Mucosa of rectum (tissue), 2 donors: ENCODE measurements at regions not wholly inside any gene's neighbourhood (a gene's known extent, or its start where the extent isn't known, plus 50 kb on each side); places are given as distances from the start of the nearest gene placed in this dataset.
"Not testable (repeated sequence)": the region's sequence is repeated elsewhere in the genome, so short reads cannot be mapped to it uniquely, and the experiment has no call there.

ENCODE experiments used
- H3K27ac ChIP-seq, 2 donors: one replicate each; pipeline ENCODE4 v1.7.0; 2013; ENCODE audit warnings: inconsistent platforms in 2 of 2, low read depth in 2 of 2, low read length in 2 of 2
- H3K27me3 ChIP-seq, 2 donors: one replicate each; pipeline ENCODE4 v1.7.0; 2013; ENCODE audit warnings: low read length in 2 of 2; ENCODE audit not compliant: control insufficient read depth in 2 of 2, insufficient read depth in 2 of 2
- H3K36me3 ChIP-seq, 2 donors: one replicate each; pipeline ENCODE4 v1.7.0; 2013; ENCODE audit warnings: low read length in 2 of 2; ENCODE audit not compliant: control insufficient read depth in 2 of 2, insufficient read depth in 2 of 2
- H3K4me1 ChIP-seq, 2 donors: one replicate each; pipeline ENCODE4 v1.7.0; 2013; ENCODE audit warnings: low read length in 2 of 2, mild to moderate bottlenecking in 1 of 2; ENCODE audit not compliant: control insufficient read depth in 2 of 2, insufficient read depth in 2 of 2
- H3K4me3 ChIP-seq, 2 donors: one replicate each; pipeline ENCODE4 v1.7.0; 2013; ENCODE audit warnings: low read length in 2 of 2
- H3K9ac ChIP-seq, 2 donors: one replicate each; pipeline ENCODE4 v1.7.0; 2013; ENCODE audit warnings: low read length in 2 of 2, low read depth in 1 of 2, mild to moderate bottlenecking in 1 of 2
- H3K9me3 ChIP-seq, 2 donors: one replicate each; pipeline ENCODE4 v1.7.0; 2013; ENCODE audit warnings: low read length in 2 of 2; ENCODE audit not compliant: control insufficient read depth in 2 of 2
- donor health status: healthy.
- donor health status: Normal muscosa, but diverticular disease.

- peaks cover 2% of the 10 kb centered on the region in 2 donors for H3K9me3 ChIP-seq
- H3K27me3 ChIP-seq: no peaks in the 10 kb centered on the region
- H3K4me1 ChIP-seq: no peaks in the 10 kb centered on the region
- H3K27ac ChIP-seq: no peak overlapping the region
- H3K36me3 ChIP-seq: no peaks in the 10 kb centered on the region
- no peak overlapping the region for H3K4me3 ChIP-seq
- H3K9ac ChIP-seq: no peak overlapping the region
Observed at GRCh38 chr6:15935661-15936060, 193.2 kb upstream of the MYLIP start.

GRCh38 chr6:15931697-15932096, 197.2 kb upstream of the MYLIP start:
- not testable (repeated sequence) for H3K4me1 ChIP-seq, H3K27me3 ChIP-seq, H3K9me3 ChIP-seq, H3K27ac ChIP-seq, H3K36me3 ChIP-seq, H3K4me3 ChIP-seq, H3K9ac ChIP-seq

GRCh38 chr6:15930207-15930606, 198.7 kb upstream of the MYLIP start:
- no peaks in the 10 kb centered on the region for H3K4me1 ChIP-seq
- H3K9me3 ChIP-seq: peaks cover 2% of the 10 kb centered on the region in 2 donors
- no peak overlapping the region for H3K27ac ChIP-seq
- no peaks in the 10 kb centered on the region for H3K27me3 ChIP-seq
- no peak overlapping the region for H3K9ac ChIP-seq
- no peaks in the 10 kb centered on the region for H3K36me3 ChIP-seq
- no peak overlapping the region for H3K4me3 ChIP-seq

- H3K9ac ChIP-seq: no peak overlapping the region
- no peak overlapping the region for H3K4me3 ChIP-seq
- H3K27me3 ChIP-seq: no peaks in the 10 kb centered on the region
- no peak overlapping the region for H3K27ac ChIP-seq
- H3K4me1 ChIP-seq: no peaks in the 10 kb centered on the region
- H3K9me3 ChIP-seq: peaks cover 2% of the 10 kb centered on the region in 2 donors
- no peaks in the 10 kb centered on the region for H3K36me3 ChIP-seq
Observed at GRCh38 chr6:15929685-15930084, 199.2 kb upstream of the MYLIP start.

GRCh38 chr6:15927531-15928225, 201.2 kb upstream of the MYLIP start:
- peaks cover 2% of the 10 kb centered on the region in 2 donors for H3K9me3 ChIP-seq
- no peak overlapping the region for H3K4me3 ChIP-seq

GRCh38 chr6:15926256-15926655, 202.6 kb upstream of the MYLIP start:
- H3K4me1 ChIP-seq: no peaks in the 10 kb centered on the region
- no peak overlapping the region for H3K27ac ChIP-seq
- no peak overlapping the region for H3K4me3 ChIP-seq
- no peak overlapping the region for H3K9ac ChIP-seq
- peaks cover 2% of the 10 kb centered on the region in 2 donors for H3K9me3 ChIP-seq
- H3K27me3 ChIP-seq: no peaks in the 10 kb centered on the region
- no peaks in the 10 kb centered on the region for H3K36me3 ChIP-seq

More at GRCh38 chr6:15927531-15928225, 201.2 kb upstream of the MYLIP start:
- Histone ChIP-seq H3K27me3 (no peaks in the 10 kb centered on the region), H3K4me1 (no peaks in the 10 kb centered on the region), H3K36me3 (no peaks in the 10 kb centered on the region), H3K27ac (no peak overlapping the region), H3K9ac (no peak overlapping the region)

GRCh38 chr6:15924893-15925292, 204.0 kb upstream of the MYLIP start:
- no peaks in the 10 kb centered on the region for H3K9me3 ChIP-seq
- no peak overlapping the region for H3K27ac ChIP-seq
- no peaks in the 10 kb centered on the region for H3K4me1 ChIP-seq
- H3K36me3 ChIP-seq: no peaks in the 10 kb centered on the region
- no peak overlapping the region for H3K4me3 ChIP-seq
- H3K27me3 ChIP-seq: no peaks in the 10 kb centered on the region
- H3K9ac ChIP-seq: no peak overlapping the region

- no peaks in the 10 kb centered on the region for H3K27me3 ChIP-seq
- no peaks in the 10 kb centered on the region for H3K4me1 ChIP-seq
- H3K27ac ChIP-seq: no peak overlapping the region
- no peaks in the 10 kb centered on the region for H3K36me3 ChIP-seq
- no peak overlapping the region for H3K9ac ChIP-seq
- no peaks in the 10 kb centered on the region for H3K9me3 ChIP-seq
- H3K4me3 ChIP-seq: no peak overlapping the region
Observed at GRCh38 chr6:15922510-15923250, 206.2 kb upstream of the MYLIP start.

GRCh38 chr6:15921243-15921642, 207.6 kb upstream of the MYLIP start:
- Histone ChIP-seq H3K4me3 (no peak overlapping the region), H3K27me3 (no peaks in the 10 kb centered on the region), H3K9me3 (no peaks in the 10 kb centered on the region), H3K27ac (no peak overlapping the region), H3K36me3 (no peaks in the 10 kb centered on the region), H3K9ac (no peak overlapping the region), H3K4me1 (no peaks in the 10 kb centered on the region)

- Histone ChIP-seq H3K36me3 (no peaks in the 10 kb centered on the region), H3K27ac (no peak overlapping the region), H3K9ac (no peak overlapping the region), H3K9me3 (no peaks in the 10 kb centered on the region), H3K4me3 (no peak overlapping the region), H3K27me3 (no peaks in the 10 kb centered on the region), H3K4me1 (no peaks in the 10 kb centered on the region)
Observed at GRCh38 chr6:15916581-15916980, 212.3 kb upstream of the MYLIP start.
